ENCODE measurements at regions not wholly inside any gene's neighbourhood (a gene's known extent, or its start where the extent isn't known, plus 50 kb on each side); places are given as distances from the start of the nearest gene placed in this dataset.
A peak's percentile ranks its signal among the peaks of the same experiment; 100 is the strongest.

DNA sequence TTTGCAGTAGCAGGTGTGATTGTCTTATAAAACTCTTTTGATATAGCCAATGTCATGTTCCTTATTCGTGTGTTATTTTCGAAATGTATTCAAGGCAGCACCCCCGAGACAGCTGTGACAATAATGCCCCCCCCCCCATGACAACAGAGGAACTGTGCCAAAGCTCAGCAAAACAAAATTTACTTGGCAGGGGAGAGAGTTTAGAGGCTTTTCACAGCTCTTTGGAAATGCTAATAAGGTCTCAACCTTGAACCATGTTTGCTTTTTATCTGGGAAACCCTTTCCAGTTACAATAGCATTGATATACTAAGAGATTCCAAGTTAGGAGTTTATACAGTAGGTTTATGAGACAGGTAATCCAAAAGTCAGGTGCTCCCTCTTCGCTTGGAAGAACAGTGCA, 56.4 kb upstream of the USP44 start:
- TF ChIP-seq, protein P1, sequence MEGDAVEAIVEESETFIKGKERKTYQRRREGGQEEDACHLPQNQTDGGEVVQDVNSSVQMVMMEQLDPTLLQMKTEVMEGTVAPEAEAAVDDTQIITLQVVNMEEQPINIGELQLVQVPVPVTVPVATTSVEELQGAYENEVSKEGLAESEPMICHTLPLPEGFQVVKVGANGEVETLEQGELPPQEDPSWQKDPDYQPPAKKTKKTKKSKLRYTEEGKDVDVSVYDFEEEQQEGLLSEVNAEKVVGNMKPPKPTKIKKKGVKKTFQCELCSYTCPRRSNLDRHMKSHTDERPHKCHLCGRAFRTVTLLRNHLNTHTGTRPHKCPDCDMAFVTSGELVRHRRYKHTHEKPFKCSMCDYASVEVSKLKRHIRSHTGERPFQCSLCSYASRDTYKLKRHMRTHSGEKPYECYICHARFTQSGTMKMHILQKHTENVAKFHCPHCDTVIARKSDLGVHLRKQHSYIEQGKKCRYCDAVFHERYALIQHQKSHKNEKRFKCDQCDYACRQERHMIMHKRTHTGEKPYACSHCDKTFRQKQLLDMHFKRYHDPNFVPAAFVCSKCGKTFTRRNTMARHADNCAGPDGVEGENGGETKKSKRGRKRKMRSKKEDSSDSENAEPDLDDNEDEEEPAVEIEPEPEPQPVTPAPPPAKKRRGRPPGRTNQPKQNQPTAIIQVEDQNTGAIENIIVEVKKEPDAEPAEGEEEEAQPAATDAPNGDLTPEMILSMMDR (IDR thresholded peaks at IDR 0.05), result no peak
- no peak for TF ChIP-seq POLR2A (IDR thresholded peaks at IDR 0.05)
- H3K27ac ChIP-seq, result peak overlapping the region in 3 of 4 donors; percentile 89 to 91 (median 90)
- H3K36me3 ChIP-seq (replicated peaks in 1 of 2; ENCODE audit: insufficient read depth in 1 of 2, low read depth in 2 of 2), result no peaks in the 10 kb centered on the region
- peak; percentile 72 for ATAC-seq
- no peaks in the 10 kb centered on the region for H3K27me3 ChIP-seq
- H3K9me3 ChIP-seq, result no peaks in the 10 kb centered on the region
- intact Hi-C loops (cut with DNase I), result no loop called here
- H3K4me3 ChIP-seq, result no peak overlapping the region
- H3K4me1 ChIP-seq, result peaks cover 61% of the 10 kb centered on the region
- WGBS, 2 donors, result 1 to 7% methylated on average over 4 of the region's 4 CpGs
- peak; percentile 47 to 78 (median 67) for DNase-seq

DNA sequence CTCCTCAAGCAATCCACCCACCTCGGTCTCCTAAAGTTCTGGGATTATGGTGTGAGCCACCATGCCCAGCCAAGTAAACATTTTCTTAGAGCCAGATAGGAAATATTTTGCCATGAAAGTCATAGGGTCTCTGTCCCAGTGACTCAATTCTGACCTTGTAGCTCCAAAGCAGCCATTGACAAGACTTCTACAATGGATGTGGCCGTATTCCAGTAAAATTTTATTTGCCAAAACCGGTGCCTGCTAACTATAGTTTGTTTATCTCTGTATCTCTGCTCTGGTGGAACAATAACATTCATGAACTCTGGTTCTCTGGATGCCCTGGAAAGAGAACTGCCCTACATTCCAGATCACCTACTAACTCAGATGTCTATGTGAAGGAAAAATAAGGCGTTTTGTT, 54.6 kb upstream of the USP44 start:
- Histone ChIP-seq H3K9me3 (no peaks in the 10 kb centered on the region), H3K27me3 (no peaks in the 10 kb centered on the region), H3K27ac (peak overlapping the region in 3 of 4 donors; percentile 89 to 91 (median 90)), H3K4me3 (no peak overlapping the region), H3K36me3 (replicated peaks in 1 of 2; ENCODE audit: insufficient read depth in 1 of 2, low read depth in 2 of 2) (no peaks in the 10 kb centered on the region), H3K4me1 (peaks cover 47% of the 10 kb centered on the region)
- ATAC-seq, result peak; percentile 41
- intact Hi-C loops (cut with DNase I), result no loop called here
- 15 to 21% methylated on average over 4 of the region's 4 CpGs for WGBS, 2 donors
- no peak for TF ChIP-seq POLR2A (IDR thresholded peaks at IDR 0.05)
- TF ChIP-seq, protein P1 (IDR thresholded peaks at IDR 0.05), result no peak
- peak in 3 of 4 donors; percentile 57 to 75 (median 58) for DNase-seq

DNA sequence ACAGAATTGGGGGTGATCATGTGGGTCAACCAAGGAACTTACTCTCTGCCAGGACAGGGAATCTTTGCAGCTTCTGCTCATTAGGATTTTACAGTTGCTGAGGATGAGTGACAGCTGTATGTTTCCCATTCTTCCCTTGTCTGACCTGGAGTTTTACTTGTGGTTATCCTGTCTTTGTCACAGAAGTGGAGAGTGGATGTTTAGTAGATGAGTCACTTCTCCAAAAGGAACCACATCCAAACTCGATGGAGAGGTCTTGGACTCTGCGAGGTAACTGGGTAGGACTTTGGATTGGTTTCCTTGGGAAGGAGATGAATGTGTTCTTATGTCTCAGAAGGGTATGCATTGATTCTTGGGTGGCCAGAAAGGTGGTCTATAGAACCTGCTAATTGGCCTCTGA, 53.8 kb upstream of the USP44 start:
- Histone ChIP-seq H3K4me3 (no peak overlapping the region), H3K27ac (peak overlapping the region in 3 of 4 donors; percentile 89 to 91 (median 90)), H3K4me1 (peaks cover 46% of the 10 kb centered on the region), H3K36me3 (replicated peaks in 1 of 2; ENCODE audit: insufficient read depth in 1 of 2, low read depth in 2 of 2) (no peaks in the 10 kb centered on the region), H3K9me3 (no peaks in the 10 kb centered on the region), H3K27me3 (no peaks in the 10 kb centered on the region)
- no peak for DNase-seq
- intact Hi-C loops (cut with DNase I), result no loop called here
- TF ChIP-seq, protein P1 (IDR thresholded peaks at IDR 0.05), result no peak
- TF ChIP-seq POLR2A (IDR thresholded peaks at IDR 0.05), result no peak
- 76 to 82% methylated on average over 2 of the region's 2 CpGs for WGBS, 2 donors
- ATAC-seq, result no peak

DNA sequence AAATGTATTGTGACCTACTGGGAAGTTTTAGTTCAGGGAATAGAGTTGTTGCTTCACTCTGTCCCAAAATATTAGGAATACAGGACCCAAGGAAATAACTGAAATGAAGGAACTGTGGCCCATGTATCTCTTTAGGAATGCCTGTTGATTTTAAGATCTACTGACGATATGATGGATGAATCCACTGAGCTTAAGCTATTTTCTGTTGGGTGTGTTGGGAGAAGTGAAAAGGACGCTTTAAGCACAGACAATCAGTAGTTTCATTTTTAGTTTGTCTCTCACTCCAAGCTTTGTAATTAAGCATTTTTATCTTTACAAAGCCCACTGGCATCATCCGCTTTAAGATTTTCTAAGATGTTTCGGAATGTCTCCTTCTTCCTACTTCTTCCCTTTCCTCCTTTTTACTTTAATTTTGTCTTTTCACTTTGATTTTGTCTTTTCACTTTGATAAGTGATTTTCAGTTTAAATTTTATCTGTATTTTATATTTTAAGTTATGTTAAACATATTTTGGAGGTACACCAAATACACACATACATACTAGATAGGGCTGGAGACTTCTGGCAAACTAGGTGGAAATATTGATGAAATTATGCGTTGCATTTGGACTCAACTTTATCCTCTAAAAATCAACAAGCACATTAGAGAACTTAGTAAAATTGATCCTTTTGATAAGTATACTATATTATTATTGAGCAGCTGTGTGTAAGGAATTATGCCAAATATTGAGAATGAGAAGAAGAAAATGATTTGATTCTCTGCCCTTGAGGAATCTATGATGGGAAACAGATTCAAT, 52.3 kb upstream of the USP44 start:
- Histone ChIP-seq H3K36me3 (replicated peaks in 1 of 2; ENCODE audit: insufficient read depth in 1 of 2, low read depth in 2 of 2) (no peaks in the 10 kb centered on the region), H3K27me3 (no peaks in the 10 kb centered on the region), H3K9me3 (no peaks in the 10 kb centered on the region), H3K4me3 (no peak overlapping the region), H3K4me1 (peaks cover 36% of the 10 kb centered on the region), H3K27ac (no peak overlapping the region)
- DNase-seq (no peak), ATAC-seq (no peak)
- no peak for TF ChIP-seq POLR2A (IDR thresholded peaks at IDR 0.05)
- TF ChIP-seq, protein P1 (IDR thresholded peaks at IDR 0.05), result no peak
- WGBS, 2 donors, result 82% methylated on average over 5 of the region's 5 CpGs
- intact Hi-C loops (cut with DNase I), result no loop called here

All from body of pancreas (tissue), 4 donors.